SK-N-MC (cell line): ENCODE measurements at regions not wholly inside any gene's neighbourhood (a gene's known extent, or its start where the extent isn't known, plus 50 kb on each side); places are given as distances from the start of the nearest gene placed in this dataset.

Experiments used
- DNase-seq: peaks from one replicate; pipeline ENCODE4 v3.0.0-alpha.2; 2011; ENCODE audit warnings: low read depth, low spot score
- H3K27ac ChIP-seq: fragments of 200-600 bp; sonication (generic); 2 replicates; pipeline ENCODE4 v1.5.1; 2016; ENCODE audit warnings: mixed run types
- H3K36me3 ChIP-seq: fragments of 200-600 bp; sonication (generic); 2 replicates; pipeline ENCODE4 v1.6.1; 2017; ENCODE audit warnings: antibody characterized with exemption, low read length, mixed read lengths; ENCODE audit not compliant: insufficient read depth
- H3K4me3 ChIP-seq: fragments of 200-600 bp; sonication (generic); 2 replicates; pipeline ENCODE4 v1.5.1; 2016
- H3K9ac ChIP-seq: fragments of 200-600 bp; sonication (generic); 2 replicates; pipeline ENCODE4 v1.8.0; 2017; ENCODE audit warnings: mixed run types, mixed read lengths; ENCODE audit not compliant: insufficient read length
- H3K9me3 ChIP-seq: fragments of 200-600 bp; sonication (generic); 2 replicates; pipeline ENCODE4 v1.6.1; 2017; ENCODE audit warnings: low read depth, mild to moderate bottlenecking, antibody characterized with exemption, low read length, moderate library complexity, mixed read lengths
- EZH2 ChIP-seq: fragments of 200-600 bp; sonication (generic); IDR thresholded peaks from one replicate; pipeline ENCODE4 v1.6.1; 2017; ENCODE audit warnings: antibody characterized with exemption
- FOXP2 ChIP-seq: optimal IDR thresholded peaks from 2 replicates; pipeline ENCODE3; 2011; ENCODE audit warnings: mild to moderate bottlenecking, moderate library complexity; ENCODE audit not compliant: insufficient read depth; ENCODE audit errors: extremely low read length, control extremely low read depth
- POLR2AphosphoS5 ChIP-seq: IDR thresholded peaks from 2 replicates; pipeline ENCODE4 v1.6.1; 2012; ENCODE audit warnings: mild to moderate bottlenecking, low read depth, low read length, borderline replicate concordance

DNA sequence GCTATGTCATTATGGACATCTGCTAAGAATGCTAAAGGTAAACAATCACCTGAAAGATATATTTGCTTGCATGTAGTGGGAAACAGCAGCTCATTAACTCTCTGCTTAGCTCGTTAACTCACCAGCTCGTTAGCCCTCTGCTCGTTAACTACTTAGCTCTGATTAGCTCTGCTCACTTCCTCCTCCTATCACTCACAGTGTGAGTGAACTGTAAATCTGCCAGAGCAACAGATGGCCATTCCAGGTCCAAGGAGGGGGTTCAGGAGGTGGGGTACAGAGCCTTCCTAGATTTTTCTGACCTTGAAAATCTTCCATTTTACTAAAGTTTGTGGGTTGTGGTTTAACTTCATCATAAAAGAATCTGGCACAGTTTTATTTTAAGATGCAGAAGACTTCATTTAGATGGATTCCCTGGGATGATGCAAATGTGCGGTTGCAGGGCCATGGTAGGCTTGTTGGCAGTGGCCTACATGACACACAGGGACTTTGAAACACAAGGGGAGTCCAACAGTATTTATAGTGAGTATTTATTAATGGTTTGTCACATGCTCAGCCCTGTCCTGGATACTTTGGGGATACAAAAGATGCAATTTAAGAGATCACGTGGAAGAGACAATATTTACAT lies 1633.7 kb upstream of the CELF4 start:
- DNase-seq: no peak
- Histone ChIP-seq H3K9ac (no peak overlapping the region), H3K4me3 (no peak overlapping the region), H3K27ac (no peak overlapping the region), H3K36me3 (no peaks in the 10 kb centered on the region), H3K9me3 (no peaks in the 10 kb centered on the region)
- no peak for TF ChIP-seq POLR2AphosphoS5
- no peak for TF ChIP-seq EZH2
- no peak for TF ChIP-seq FOXP2

- no peak for DNase-seq
- Histone ChIP-seq H3K27ac (no peak overlapping the region), H3K36me3 (no peaks in the 10 kb centered on the region), H3K9ac (no peak overlapping the region), H3K4me3 (no peak overlapping the region), H3K9me3 (no peaks in the 10 kb centered on the region)
- TF ChIP-seq POLR2AphosphoS5: no peak
- TF ChIP-seq FOXP2: no peak
- no peak for TF ChIP-seq EZH2
Measured at GRCh38 chr18:39198376-39198775, 1632.8 kb upstream of the CELF4 start.

GRCh38 chr18:39191931-39192330 lies 1626.3 kb upstream of the CELF4 start:
- H3K4me3 ChIP-seq: no peak overlapping the region
- H3K9me3 ChIP-seq: no peaks in the 10 kb centered on the region
- H3K36me3 ChIP-seq: no peaks in the 10 kb centered on the region
- TF ChIP-seq POLR2AphosphoS5: no peak
- no peak for TF ChIP-seq FOXP2
- no peak for TF ChIP-seq EZH2
- no peak overlapping the region for H3K9ac ChIP-seq
- H3K27ac ChIP-seq: no peak overlapping the region
- DNase-seq: no peak

- no peaks in the 10 kb centered on the region for H3K36me3 ChIP-seq
- no peak for TF ChIP-seq EZH2
- TF ChIP-seq FOXP2: no peak
- TF ChIP-seq POLR2AphosphoS5: no peak
- no peak for DNase-seq
- H3K9me3 ChIP-seq: no peaks in the 10 kb centered on the region
- no peak overlapping the region for H3K4me3 ChIP-seq
- no peak overlapping the region for H3K27ac ChIP-seq
- H3K9ac ChIP-seq: no peak overlapping the region
Measured at GRCh38 chr18:39191058-39191457, 1625.5 kb upstream of the CELF4 start.

DNA sequence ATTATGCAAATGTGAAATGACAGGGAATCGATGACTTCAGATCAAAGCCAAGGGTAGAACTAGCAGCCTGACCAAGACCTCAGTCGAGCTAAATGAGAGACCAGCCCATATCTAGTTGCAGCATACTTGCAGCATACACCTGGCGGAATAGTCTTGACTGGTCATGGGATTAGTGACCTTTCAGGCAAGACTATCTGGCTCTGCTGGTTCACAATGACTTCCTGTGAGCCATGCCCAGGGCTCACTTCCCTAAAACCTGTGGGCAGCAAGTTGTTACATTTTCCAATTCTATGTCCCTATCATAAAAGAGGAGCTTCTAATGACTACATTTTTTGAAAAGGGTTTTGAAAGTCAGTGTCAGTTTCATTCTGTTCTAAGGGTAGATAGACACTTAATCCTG lies 1624.9 kb upstream of the CELF4 start:
- Histone ChIP-seq H3K36me3 (no peaks in the 10 kb centered on the region), H3K9me3 (no peaks in the 10 kb centered on the region), H3K9ac (no peak overlapping the region), H3K4me3 (no peak overlapping the region), H3K27ac (no peak overlapping the region)
- no peak for DNase-seq
- no peak for TF ChIP-seq POLR2AphosphoS5
- TF ChIP-seq EZH2: no peak

DNA sequence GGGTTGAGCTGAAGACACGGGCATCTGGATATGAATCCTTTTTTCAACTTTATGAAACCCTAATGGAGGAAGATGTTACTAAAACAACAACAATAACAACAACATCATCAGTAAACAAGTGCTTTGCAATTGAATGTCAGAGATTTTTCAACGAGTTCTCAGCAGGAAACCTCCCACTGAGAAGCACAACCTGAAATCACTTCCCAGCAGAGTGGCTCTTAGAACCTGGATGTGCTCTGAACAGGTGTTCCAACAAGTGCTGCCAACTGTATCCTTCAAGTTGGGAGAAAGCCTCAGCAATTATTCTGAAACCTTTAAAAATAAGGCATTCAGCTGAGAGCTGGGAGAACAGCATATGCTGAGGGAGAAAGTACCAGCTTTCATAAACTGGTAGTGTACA lies 1622.7 kb upstream of the CELF4 start:
- no peak for DNase-seq
- TF ChIP-seq POLR2AphosphoS5: no peak
- TF ChIP-seq EZH2: no peak
- TF ChIP-seq FOXP2: no peak
- no peaks in the 10 kb centered on the region for H3K9me3 ChIP-seq
- H3K27ac ChIP-seq: no peak overlapping the region
- no peak overlapping the region for H3K9ac ChIP-seq
- no peaks in the 10 kb centered on the region for H3K36me3 ChIP-seq
- H3K4me3 ChIP-seq: no peak overlapping the region

- DNase-seq: no peak
- no peak overlapping the region for H3K27ac ChIP-seq
- H3K9ac ChIP-seq: no peak overlapping the region
- no peaks in the 10 kb centered on the region for H3K36me3 ChIP-seq
- H3K9me3 ChIP-seq: no peaks in the 10 kb centered on the region
- TF ChIP-seq FOXP2 (no peak), POLR2AphosphoS5 (no peak), EZH2 (no peak)
- no peak overlapping the region for H3K4me3 ChIP-seq
Measured at GRCh38 chr18:39186008-39186407, 1620.4 kb upstream of the CELF4 start.

- Histone ChIP-seq H3K36me3 (no peaks in the 10 kb centered on the region), H3K4me3 (no peak overlapping the region), H3K9ac (no peak overlapping the region), H3K9me3 (no peaks in the 10 kb centered on the region), H3K27ac (no peak overlapping the region)
- no peak for DNase-seq
- no peak for TF ChIP-seq FOXP2
- TF ChIP-seq EZH2: no peak
- no peak for TF ChIP-seq POLR2AphosphoS5
Measured at GRCh38 chr18:39184176-39184575, 1618.6 kb upstream of the CELF4 start.

GRCh38 chr18:39178166-39178565 lies 1612.6 kb upstream of the CELF4 start:
- DNase-seq: no peak
- no peak overlapping the region for H3K9ac ChIP-seq
- H3K27ac ChIP-seq: no peak overlapping the region
- no peak overlapping the region for H3K4me3 ChIP-seq
- TF ChIP-seq EZH2: no peak
- H3K9me3 ChIP-seq: no peaks in the 10 kb centered on the region
- no peaks in the 10 kb centered on the region for H3K36me3 ChIP-seq

GRCh38 chr18:39172695-39173421 lies 1607.3 kb upstream of the CELF4 start:
- Histone ChIP-seq H3K27ac (no peak overlapping the region), H3K9ac (no peak overlapping the region), H3K9me3 (no peaks in the 10 kb centered on the region), H3K4me3 (no peak overlapping the region), H3K36me3 (no peaks in the 10 kb centered on the region)
- TF ChIP-seq FOXP2: no peak
- no peak for TF ChIP-seq POLR2AphosphoS5
- no peak for TF ChIP-seq EZH2
- DNase-seq: no peak
